H1 (cell line): ENCODE measurements at regions not wholly inside any gene's neighbourhood (a gene's known extent, or its start where the extent isn't known, plus 50 kb on each side); places are given as distances from the start of the nearest gene placed in this dataset.
A peak's percentile ranks its signal among the peaks of the same experiment; 100 is the strongest.

ENCODE experiments used
- CTCF ChIA-PET: fragments of 300-600 bp; sonication (Branson Sonifier 250); formaldehyde crosslinking; loops from one replicate; lab custom pipeline; 2021; ENCODE audit not compliant: partially characterized antibody; lab: Charles Lee
- POLR2A ChIA-PET: fragments of 300-600 bp; sonication (Branson Sonifier 250); formaldehyde crosslinking; loops from one replicate; lab custom pipeline; 2021; ENCODE audit warnings: inconsistent platforms; ENCODE audit not compliant: partially characterized antibody; lab: Charles Lee
- DNase-seq, 2 experiments: peaks; one replicate each; pipeline versions ENCODE4 v3.0.0 to v3.0.0-alpha.2; 2010 to 2022; ENCODE audit warnings: low spot score in 2 of 2, low read depth in 1 of 2, mixed read lengths in 1 of 2
- FAIRE-seq: peaks from 2 replicates; lab custom pipeline; 2011; peaks lifted over from hg19 to GRCh38; lab: Jason Lieb, UNC
- H2AFZ ChIP-seq: 2 replicates; pipeline ENCODE4 v1.8.1; 2012; ENCODE audit warnings: low read length, inconsistent platforms
- H2AK5ac ChIP-seq: 2 replicates; pipeline ENCODE4 v1.6.1; 2013; ENCODE audit warnings: low read depth, low read length
- H2BK120ac ChIP-seq: replicated peaks from 2 replicates; pipeline ENCODE3; 2013; ENCODE audit warnings: low read depth, low read length, inconsistent platforms
- H2BK12ac ChIP-seq: 2 replicates; pipeline ENCODE4 v1.6.1; 2013; ENCODE audit warnings: low read depth, low read length
- H2BK15ac ChIP-seq: 2 replicates; pipeline ENCODE4 v1.6.1; 2013; ENCODE audit warnings: low read length
- H2BK20ac ChIP-seq: 2 replicates; pipeline ENCODE4 v1.6.1; 2013; ENCODE audit warnings: low read length
- H2BK5ac ChIP-seq: 2 replicates; pipeline ENCODE4 v1.6.1; 2013; ENCODE audit warnings: low read depth, low read length
- H3K14ac ChIP-seq: 2 replicates; pipeline ENCODE4 v1.6.1; 2013; ENCODE audit warnings: inconsistent platforms; ENCODE audit not compliant: insufficient read length
- H3K18ac ChIP-seq: 2 replicates; pipeline ENCODE4 v1.6.1; 2013; ENCODE audit warnings: low read length; ENCODE audit errors: extremely low read depth
- H3K23ac ChIP-seq: 2 replicates; pipeline ENCODE4 v1.6.1; 2013; ENCODE audit warnings: inconsistent platforms; ENCODE audit not compliant: insufficient read length
- H3K23me2 ChIP-seq: 2 replicates; pipeline ENCODE4 v1.6.1; 2013; ENCODE audit warnings: low read depth, low read length
- H3K27ac ChIP-seq: 2 replicates; pipeline ENCODE4 v1.6.1; 2011; ENCODE audit warnings: low read depth, low read length, inconsistent platforms
- H3K27me3 ChIP-seq, 4 experiments: replicated peaks in 1 of 4; 1 replicate in 1 of 4; 2 replicates in 3 of 4; pipeline versions ENCODE4 v1.6.1 to v1.8.1; 2011 to 2013; ENCODE audit warnings: low read length in 3 of 4, mild to moderate bottlenecking in 3 of 4, inconsistent platforms in 2 of 4, mixed read lengths in 2 of 4, moderate library complexity in 1 of 4; ENCODE audit not compliant: control insufficient read depth in 3 of 4, insufficient read depth in 3 of 4; ENCODE audit errors: extremely low read depth in 1 of 4
- H3K36me3 ChIP-seq, 4 experiments: 2 replicates each; pipeline versions ENCODE4 v1.6.1 to v1.8.1; 2011 to 2013; ENCODE audit warnings: mild to moderate bottlenecking in 4 of 4, low read length in 3 of 4, moderate library complexity in 2 of 4, control low read depth in 1 of 4, inconsistent platforms in 1 of 4; ENCODE audit not compliant: insufficient read depth in 4 of 4, control insufficient read depth in 2 of 4
- H3K4ac ChIP-seq: replicated peaks from 2 replicates; pipeline ENCODE3; 2013; ENCODE audit warnings: low read length, low read depth, mixed read lengths, inconsistent platforms; ENCODE audit not compliant: insufficient read length
- H3K4me1 ChIP-seq, 4 experiments: replicated peaks in 1 of 4; 1 replicate in 1 of 4; 2 replicates in 3 of 4; pipeline versions ENCODE4 v1.6.1 to v1.8.1; 2011 to 2013; ENCODE audit warnings: low read length in 3 of 4, inconsistent platforms in 2 of 4, mixed read lengths in 1 of 4; ENCODE audit not compliant: insufficient read depth in 4 of 4, control insufficient read depth in 3 of 4
- H3K4me2 ChIP-seq, 2 experiments: 2 replicates each; pipeline versions ENCODE4 v1.6.1 to v1.8.1; 2011 to 2013; ENCODE audit warnings: low read depth in 2 of 2, low read length in 2 of 2, control low read depth in 1 of 2, inconsistent platforms in 1 of 2, mild to moderate bottlenecking in 1 of 2; ENCODE audit not compliant: insufficient read depth in 1 of 2
- H3K4me3 ChIP-seq, 4 experiments: fragments of 200-600, 300-600 bp in 1 of 4; sonication (generic), shearing (Covaris generic), sonication (Bioruptor Twin) in 1 of 4; 2 replicates each; pipeline versions ENCODE4 v1.5.1 to v1.8.1; 2011 to 2016; ENCODE audit warnings: low read length in 4 of 4, low read depth in 3 of 4, control low read depth in 2 of 4, inconsistent platforms in 2 of 4, mild to moderate bottlenecking in 2 of 4, mixed read lengths in 1 of 4, moderate library complexity in 1 of 4; ENCODE audit not compliant: insufficient read depth in 2 of 4; ENCODE audit errors: extremely low read depth in 1 of 4
- H3K56ac ChIP-seq: replicated peaks from 2 replicates; pipeline ENCODE3; 2013; ENCODE audit warnings: low read depth, mild to moderate bottlenecking, mixed read lengths, low read length, inconsistent platforms; ENCODE audit not compliant: insufficient read length
- H3K79me1 ChIP-seq: 2 replicates; pipeline ENCODE4 v1.6.1; 2013; ENCODE audit warnings: low read depth, low read length, control low read depth
- H3K79me2 ChIP-seq, 2 experiments: 2 replicates each; pipeline versions ENCODE4 v1.6.1 to v1.8.1; 2012 to 2013; ENCODE audit warnings: low read length in 2 of 2, mild to moderate bottlenecking in 2 of 2, inconsistent platforms in 1 of 2; ENCODE audit not compliant: insufficient read depth in 2 of 2, control insufficient read depth in 1 of 2
- H3K9ac ChIP-seq, 4 experiments: replicated peaks in 1 of 4; 1 replicate in 1 of 4; 2 replicates in 3 of 4; pipeline versions ENCODE4 v1.6.1 to v1.8.1; 2011 to 2013; ENCODE audit warnings: low read depth in 3 of 4, low read length in 3 of 4, control low read depth in 2 of 4, mild to moderate bottlenecking in 2 of 4, moderate library complexity in 2 of 4, inconsistent platforms in 1 of 4; ENCODE audit errors: extremely low read depth in 1 of 4
- H3K9me3 ChIP-seq, 2 experiments: 2 replicates each; pipeline versions ENCODE4 v1.6.1 to v1.8.1; 2012 to 2013; ENCODE audit warnings: mild to moderate bottlenecking in 2 of 2, moderate library complexity in 2 of 2, control low read depth in 1 of 2, inconsistent platforms in 1 of 2, low read depth in 1 of 2, low read length in 1 of 2, mixed read lengths in 1 of 2; ENCODE audit not compliant: insufficient read depth in 2 of 2
- H4K20me1 ChIP-seq, 2 experiments: replicated peaks in 1 of 2; 2 replicates each; pipeline versions ENCODE3 to v1.8.1; 2011 to 2013; ENCODE audit warnings: inconsistent platforms in 2 of 2, low read length in 2 of 2, mild to moderate bottlenecking in 1 of 2; ENCODE audit not compliant: insufficient read depth in 2 of 2, control insufficient read depth in 1 of 2
- H4K5ac ChIP-seq: 2 replicates; pipeline ENCODE4 v1.6.1; 2013; ENCODE audit warnings: low read length, low read depth, mixed read lengths, inconsistent platforms; ENCODE audit not compliant: insufficient read length
- H4K8ac ChIP-seq: 2 replicates; pipeline ENCODE4 v1.8.0; 2013; ENCODE audit warnings: mild to moderate bottlenecking, moderate library complexity, low read length, inconsistent platforms; ENCODE audit not compliant: insufficient read depth; ENCODE audit errors: extremely low read depth
- H4K91ac ChIP-seq: replicated peaks from 2 replicates; pipeline ENCODE3; 2013; ENCODE audit warnings: low read length, mixed read lengths, inconsistent platforms; ENCODE audit not compliant: insufficient read length
- E2F6 ChIP-seq: IDR thresholded peaks from 2 replicates; pipeline ENCODE4 v1.6.1; 2012; ENCODE audit warnings: inconsistent platforms
- SIRT6 ChIP-seq: IDR thresholded peaks from one replicate; pipeline ENCODE4 v1.7.1; 2012; ENCODE audit warnings: low read length, inconsistent platforms
- SIX5 ChIP-seq: IDR thresholded peaks from 2 replicates; pipeline ENCODE4 v1.6.1; 2011; ENCODE audit warnings: mild to moderate bottlenecking, low read depth, low read length
- WGBS, 2 experiments: shearing (Covaris generic) in 1 of 2; methylation state at CpG; one replicate each; pipeline versions ENCODE4 v1.1.6 to v1.1.7; 2013 to 2015; ENCODE audit warnings: low lambda C conversion rate in 2 of 2, mixed read lengths in 2 of 2, inconsistent platforms in 1 of 2, low coverage in 1 of 2, missing lambda C conversion rate in 1 of 2; ENCODE audit not compliant: insufficient replicate concordance in 2 of 2, insufficient coverage in 1 of 2, insufficient read length in 1 of 2; ENCODE audit errors: extremely low coverage in 1 of 2, missing lambda C conversion rate in 1 of 2; 5-methylcytosine and 5-hydroxymethylcytosine counted together

GRCh38 chr13:39811051-39811450, 155.6 kb downstream of the COG6 start:
- H3K27ac ChIP-seq: no peak overlapping the region
- H4K20me1 ChIP-seq: no peaks in the 10 kb centered on the region
- no peaks in the 10 kb centered on the region for H3K9me3 ChIP-seq
- H3K4me2 ChIP-seq: no peak overlapping the region
- peak overlapping the region; percentile 52; the same call in 1 of the 2 replicates for H2BK5ac ChIP-seq
- no peak for DNase-seq
- TF ChIP-seq E2F6 (no peak), SIRT6 (no peak), SIX5 (no peak)
- TF ChIP-seq, all 59 proteins: peak for 0
- no peak overlapping the region for H3K18ac ChIP-seq
- no peak overlapping the region for H2BK12ac ChIP-seq
- no peaks in the 10 kb centered on the region for H3K36me3 ChIP-seq
- H3K79me2 ChIP-seq: no peaks in the 10 kb centered on the region
- H2BK120ac ChIP-seq: no peak overlapping the region
- H4K5ac ChIP-seq: no peak overlapping the region
- no peak overlapping the region for H4K8ac ChIP-seq
- peak overlapping the region; percentile 81; the same call in 1 of the 2 replicates for H2BK15ac ChIP-seq
- H2AK5ac ChIP-seq: no peak overlapping the region; the same call in 1 of the 2 replicates
- ChIA-PET CTCF (interaction anchor here (0.7 to 1.6 kb wide), 7 partner anchors 16 to 815 kb away, joined by 3 to 5 read pairs (median 3); no protein-coding TSS in a partner anchor), POLR2A (interaction anchor here (2.0 kb wide), 1 partner anchor 10 kb away, joined by 5 read pairs; no protein-coding TSS in a partner anchor)
- H2AFZ ChIP-seq: no peak overlapping the region
- no peak overlapping the region for H3K9ac ChIP-seq
- H3K4me1 ChIP-seq: no peaks in the 10 kb centered on the region; a peak in 1 of 7 replicates
- H3K14ac ChIP-seq: no peak overlapping the region
- no peak overlapping the region for H3K23ac ChIP-seq
- H3K23me2 ChIP-seq: no peaks in the 10 kb centered on the region; the same call in 1 of the 2 replicates
- H4K91ac ChIP-seq: peak overlapping the region; percentile 44
- H2BK20ac ChIP-seq: peak overlapping the region; percentile 48
- no peaks in the 10 kb centered on the region for H3K79me1 ChIP-seq
- H3K56ac ChIP-seq: no peak overlapping the region
- H3K27me3 ChIP-seq: no peaks in the 10 kb centered on the region; a peak in 1 of 7 replicates
- no peak for FAIRE-seq
- no peak overlapping the region for H3K4ac ChIP-seq
- H3K4me3 ChIP-seq: no peak overlapping the region
- 87% methylated on average over 6 of the region's 6 CpGs; no CpG with 5 or more reads in 1 of the 2 experiments for WGBS, 2 experiments
